ENCODE measurements at regions not wholly inside any gene's neighbourhood (a gene's known extent, or its start where the extent isn't known, plus 50 kb on each side); places are given as distances from the start of the nearest gene placed in this dataset.

- Histone ChIP-seq H3K4me3 (no peak overlapping the region), H3K36me3 (no peaks in the 10 kb centered on the region), H3K27ac (no peak overlapping the region), H3K4me1 (no peaks in the 10 kb centered on the region), H3K9me3 (no peaks in the 10 kb centered on the region), H3K27me3 (ENCODE audit: low read depth) (no peaks in the 10 kb centered on the region)
- no peak for TF ChIP-seq CTCF (IDR thresholded peaks at IDR 0.05)
- ATAC-seq: no peak
- no peak for DNase-seq
- intact Hi-C loops (cut with DNase I): no loop called here
These were observed 504.8 kb upstream of the LRATD1 start for GRCh38 chr2:14127765-14128164.

GRCh38 chr2:14132386-14132785 is 500.1 kb upstream of the LRATD1 start:
- Histone ChIP-seq H3K9me3 (no peaks in the 10 kb centered on the region), H3K27me3 (ENCODE audit: low read depth) (no peaks in the 10 kb centered on the region), H3K4me3 (no peak overlapping the region), H3K27ac (no peak overlapping the region), H3K4me1 (no peaks in the 10 kb centered on the region), H3K36me3 (no peaks in the 10 kb centered on the region)
- intact Hi-C loops (cut with DNase I): no loop called here
- DNase-seq (no peak), ATAC-seq (no peak)
- TF ChIP-seq CTCF (IDR thresholded peaks at IDR 0.05): no peak

- DNase-seq: no peak
- Histone ChIP-seq H3K36me3 (no peaks in the 10 kb centered on the region), H3K9me3 (no peaks in the 10 kb centered on the region), H3K4me3 (no peak overlapping the region), H3K4me1 (no peaks in the 10 kb centered on the region), H3K27ac (no peak overlapping the region), H3K27me3 (ENCODE audit: low read depth) (no peaks in the 10 kb centered on the region)
- no peak for ATAC-seq
- intact Hi-C loops (cut with DNase I): no loop called here
- no peak for TF ChIP-seq CTCF (IDR thresholded peaks at IDR 0.05)
These were observed 497.7 kb upstream of the LRATD1 start for GRCh38 chr2:14134771-14135170.

GRCh38 chr2:14136030-14136429 is 496.5 kb upstream of the LRATD1 start:
- DNase-seq (no peak), ATAC-seq (no peak)
- no peak for TF ChIP-seq CTCF (IDR thresholded peaks at IDR 0.05)
- no peaks in the 10 kb centered on the region for H3K36me3 ChIP-seq
- H3K9me3 ChIP-seq: no peaks in the 10 kb centered on the region
- no peaks in the 10 kb centered on the region for H3K4me1 ChIP-seq
- H3K27ac ChIP-seq: no peak overlapping the region
- H3K27me3 ChIP-seq (ENCODE audit: low read depth): no peaks in the 10 kb centered on the region
- H3K4me3 ChIP-seq: no peak overlapping the region
- intact Hi-C loops (cut with DNase I): no loop called here

- no peaks in the 10 kb centered on the region for H3K9me3 ChIP-seq
- no peaks in the 10 kb centered on the region for H3K4me1 ChIP-seq
- ATAC-seq: no peak
- intact Hi-C loops (cut with DNase I): no loop called here
- H3K4me3 ChIP-seq: no peak overlapping the region
- no peaks in the 10 kb centered on the region for H3K36me3 ChIP-seq
- no peaks in the 10 kb centered on the region for H3K27me3 ChIP-seq (ENCODE audit: low read depth)
- TF ChIP-seq CTCF (IDR thresholded peaks at IDR 0.05): no peak
- H3K27ac ChIP-seq: no peak overlapping the region
- DNase-seq: no peak
These were observed 494.9 kb upstream of the LRATD1 start for GRCh38 chr2:14137643-14138042.

GRCh38 chr2:14140009-14140550 is 492.4 kb upstream of the LRATD1 start:
- ATAC-seq: no peak

More at GRCh38 chr2:14140009-14140550, 492.4 kb upstream of the LRATD1 start:
- TF ChIP-seq CTCF (IDR thresholded peaks at IDR 0.05): no peak
- Histone ChIP-seq H3K9me3 (no peaks in the 10 kb centered on the region), H3K4me3 (no peak overlapping the region), H3K4me1 (no peaks in the 10 kb centered on the region), H3K36me3 (no peaks in the 10 kb centered on the region), H3K27me3 (ENCODE audit: low read depth) (no peaks in the 10 kb centered on the region), H3K27ac (no peak overlapping the region)
- DNase-seq: no peak
- intact Hi-C loops (cut with DNase I): no loop called here

Data from lower lobe of right lung (tissue), 2 donors.